Right lobe of liver (tissue), 4 donors: ENCODE measurements at regions not wholly inside any gene's neighbourhood (a gene's known extent, or its start where the extent isn't known, plus 50 kb on each side); places are given as distances from the start of the nearest gene placed in this dataset.

ENCODE experiments used
- CTCF ChIP-seq, 4 donors: fragments of 200-600 bp in 3 of 4; fragments of 450-650 bp in 1 of 4; IDR thresholded peaks; one replicate each; pipeline versions ENCODE4 v1.5.1 to v1.8.0; 2016 to 2022; ENCODE audit warnings: antibody characterized with exemption in 4 of 4, mild to moderate bottlenecking in 2 of 4
- POLR2A ChIP-seq: fragments of 450-650 bp; IDR thresholded peaks from one replicate; pipeline ENCODE4 v1.6.1; 2017; ENCODE audit warnings: antibody characterized with exemption, mild to moderate bottlenecking
- donor health status: DM: no; HTN: no; CAD: no.
- donor health status: DM: no; HTN: no; CAD: no.
- donor health status: DM: no; HTN: yes; CAD: no.

GRCh38 chr3:59620325-59620724 is 570.5 kb upstream of the CFAP20DC start:
- TF ChIP-seq CTCF (IDR thresholded peaks at IDR 0.05) (no peak), POLR2A (no peak)
